GM18519 (cell line): ENCODE measurements at regions not wholly inside any gene's neighbourhood (a gene's known extent, or its start where the extent isn't known, plus 50 kb on each side); places are given as distances from the start of the nearest gene placed in this dataset.
"Not testable (repeated sequence)": the region's sequence is repeated elsewhere in the genome, so short reads cannot be mapped to it uniquely, and the experiment has no call there.

ENCODE experiments used
- ATAC-seq: cut with Tn5 transposase; IDR thresholded peaks from one replicate; pipeline ENCODE4 v1.9.1; 2021; ENCODE audit warnings: mild to moderate bottlenecking, moderate library complexity; ENCODE audit not compliant: unreplicated experiment, low FRiP score

DNA sequence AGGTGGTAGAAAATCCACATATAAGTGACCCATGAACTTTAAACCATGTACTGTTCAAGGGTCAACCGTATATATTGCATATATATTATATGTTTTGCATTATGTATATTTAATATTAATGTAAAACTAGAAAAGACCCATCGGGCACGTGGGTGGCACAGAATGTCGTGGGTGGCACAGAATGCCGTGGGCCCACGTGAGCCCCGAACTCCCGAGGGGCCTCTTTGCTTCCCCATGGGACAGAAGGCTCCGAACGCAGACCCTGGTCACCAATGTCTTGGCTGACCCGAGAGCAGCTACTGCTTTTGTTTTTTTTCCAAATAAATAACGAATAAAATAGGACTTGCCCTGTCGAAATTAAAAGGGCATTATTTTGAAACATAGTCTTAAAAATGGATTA lies 415.4 kb downstream of the BRD1 start:
- ATAC-seq = no peak

DNA sequence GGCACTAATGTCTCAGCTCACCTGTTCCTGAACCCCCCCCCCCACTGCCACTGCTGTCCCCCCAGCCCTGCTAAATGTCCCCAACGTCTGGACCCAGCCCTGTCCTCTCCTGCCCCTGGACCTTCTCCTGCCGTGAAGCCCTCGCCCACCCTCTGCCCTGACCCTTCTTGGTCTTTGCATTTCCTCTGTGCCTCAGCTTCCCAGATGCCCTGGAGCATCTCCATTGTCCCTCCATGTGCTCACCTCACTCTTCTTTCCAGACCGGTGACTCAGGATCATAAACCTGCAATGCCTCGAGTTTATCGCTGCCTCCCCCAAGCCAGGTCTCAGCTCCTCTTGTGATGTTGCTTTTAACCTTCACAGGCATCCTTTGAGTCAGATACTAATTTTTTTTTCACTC lies 416.4 kb downstream of the BRD1 start:
- no peak for ATAC-seq

DNA sequence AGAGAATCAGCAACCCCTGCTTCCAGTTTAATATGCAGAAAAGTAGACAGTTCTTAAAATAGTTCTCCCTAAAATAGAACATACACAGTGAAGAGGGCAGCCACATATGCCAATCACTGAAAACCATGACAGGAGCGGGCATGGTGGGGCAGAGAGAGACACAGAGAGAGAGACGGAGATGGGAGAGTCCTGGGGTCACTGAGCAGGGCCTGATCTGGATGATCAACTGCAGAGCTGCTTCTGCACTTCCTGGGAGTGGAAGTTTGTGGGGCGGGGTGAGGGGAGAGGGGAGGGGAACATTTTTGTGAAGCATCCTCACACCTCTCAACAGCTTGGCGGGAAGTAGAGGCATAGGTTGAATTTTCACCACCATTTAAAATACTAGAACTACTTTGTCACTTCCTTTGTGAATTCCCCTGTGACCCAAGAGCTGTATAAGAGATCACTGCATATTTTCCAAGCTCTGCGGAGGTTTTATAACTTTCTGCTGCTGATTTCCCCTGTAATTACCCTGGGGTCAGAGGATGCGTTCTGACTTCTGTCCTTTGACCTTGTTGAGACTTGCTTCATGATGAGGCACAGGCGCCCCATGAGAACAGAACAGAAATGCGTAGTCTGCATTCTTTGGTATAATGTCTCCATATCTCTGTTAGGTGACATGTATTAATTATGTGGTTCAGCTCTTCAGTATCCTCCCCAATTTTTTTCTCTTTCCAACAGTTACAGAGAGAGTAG lies 419.4 kb downstream of the BRD1 start:
- no peak for ATAC-seq

DNA sequence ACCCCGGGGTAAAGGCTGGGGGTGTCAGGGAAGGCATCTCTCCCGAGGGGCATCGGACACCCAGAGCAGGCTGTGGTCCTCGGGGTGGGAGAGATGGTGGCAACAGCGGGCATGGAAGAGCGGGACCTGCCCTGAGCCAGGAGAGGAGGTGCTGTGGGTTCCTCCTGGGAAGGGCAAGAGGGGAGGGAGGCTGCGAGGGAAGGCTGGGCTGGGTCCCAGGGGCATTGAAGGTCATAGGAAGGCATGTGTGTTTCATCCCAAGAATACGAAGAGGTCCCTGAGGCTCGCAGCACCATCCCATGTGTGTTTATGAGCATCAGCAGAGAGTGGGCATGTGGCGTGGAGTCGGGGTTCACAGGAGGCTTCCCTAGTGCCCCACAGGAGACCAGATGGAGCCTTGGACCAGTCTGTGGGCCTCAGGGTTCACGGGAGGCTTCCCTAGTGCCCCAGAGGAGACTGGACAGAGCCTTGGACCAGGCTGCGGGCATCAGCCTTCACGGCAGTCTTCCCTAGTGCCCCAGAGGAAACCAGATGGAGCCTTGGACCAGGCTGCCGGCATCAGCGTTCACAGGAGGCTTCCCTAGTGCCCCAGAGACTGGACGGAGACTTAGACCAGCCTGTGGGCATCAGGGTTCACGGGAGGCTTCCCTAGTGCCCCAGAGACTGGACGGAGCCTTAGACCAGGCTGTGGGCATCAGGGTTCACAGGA lies 420.6 kb downstream of the BRD1 start:
- no peak for ATAC-seq

DNA sequence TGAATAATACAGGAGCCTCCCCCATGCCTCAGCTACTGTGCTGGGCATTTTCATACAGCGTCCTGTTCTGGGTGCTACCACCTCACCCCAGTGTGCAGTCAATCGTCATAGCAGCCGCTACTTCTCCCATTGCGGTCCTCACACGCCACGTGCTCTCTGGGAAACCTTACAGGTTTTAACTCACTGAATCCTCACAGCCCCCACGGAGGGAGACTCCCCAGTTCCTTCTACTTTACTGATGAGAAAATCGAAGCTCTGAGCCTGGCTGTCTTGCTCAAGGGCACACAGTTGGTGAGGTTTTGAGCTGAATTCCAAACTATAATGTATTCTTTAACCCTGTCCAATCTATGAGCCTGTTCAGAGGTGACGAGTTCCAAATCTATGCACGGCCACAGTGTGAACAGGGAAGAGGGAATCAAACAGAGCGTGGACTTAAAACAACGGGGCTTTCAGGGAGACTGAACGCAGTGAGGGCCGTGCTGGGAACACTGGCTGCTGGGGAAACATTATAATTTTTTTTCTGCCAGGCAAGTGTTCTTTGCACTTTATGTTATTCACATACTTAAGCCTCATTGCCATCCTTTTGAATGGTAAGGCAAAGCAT lies 421.5 kb downstream of the BRD1 start:
- ATAC-seq = no peak

DNA sequence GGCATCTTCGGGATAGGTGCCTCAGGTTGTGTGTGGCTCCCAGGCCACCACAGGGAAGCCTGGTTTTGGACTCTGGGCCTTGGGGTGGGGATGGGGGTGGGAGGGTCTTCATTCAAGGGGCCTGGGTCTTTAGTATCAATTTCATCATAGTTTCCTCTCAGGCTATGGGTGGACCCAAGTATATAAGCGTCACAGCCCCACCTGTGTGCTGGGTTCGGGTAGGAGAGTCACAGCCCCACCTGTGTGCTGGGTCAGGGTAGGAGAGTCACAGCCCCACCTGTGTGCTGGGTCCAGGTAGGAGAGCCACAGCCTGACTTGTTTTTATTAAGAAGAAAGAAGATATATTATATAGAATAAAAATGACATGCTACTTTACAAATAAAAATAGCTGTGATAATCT lies 422.1 kb downstream of the BRD1 start:
- ATAC-seq = no peak

DNA sequence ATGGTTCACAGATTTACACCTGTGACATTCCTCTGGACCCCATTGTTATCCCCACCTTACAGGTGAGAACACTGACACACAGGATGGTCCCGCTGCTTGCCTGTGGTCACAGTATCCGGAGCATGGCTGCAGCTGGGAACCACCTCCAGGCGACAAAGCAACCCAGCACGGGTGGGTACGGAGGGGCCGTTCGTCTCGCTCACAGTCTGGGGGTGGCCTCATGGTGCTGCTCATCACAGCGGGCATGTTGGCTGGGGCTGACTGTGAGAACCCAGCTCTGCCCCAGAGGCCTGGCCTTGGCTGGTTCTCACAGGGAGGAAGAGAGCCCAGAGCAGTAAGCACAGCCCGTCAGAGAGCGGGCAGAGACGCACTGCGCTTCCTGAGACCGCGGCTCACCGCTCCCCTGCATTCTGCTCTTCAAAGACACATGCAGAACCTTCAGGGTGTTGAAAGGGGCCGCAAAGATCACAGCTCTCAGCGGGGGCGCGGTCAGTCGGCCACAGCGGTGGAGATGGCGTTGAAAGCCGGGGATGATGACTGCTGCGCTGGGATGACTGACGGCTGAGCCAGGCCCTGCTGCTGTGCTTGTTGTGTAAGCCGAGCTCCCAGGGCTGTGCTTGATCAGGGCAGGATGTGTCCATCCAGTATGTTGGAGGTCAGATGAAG lies 423.0 kb downstream of the BRD1 start:
- ATAC-seq = no peak

DNA sequence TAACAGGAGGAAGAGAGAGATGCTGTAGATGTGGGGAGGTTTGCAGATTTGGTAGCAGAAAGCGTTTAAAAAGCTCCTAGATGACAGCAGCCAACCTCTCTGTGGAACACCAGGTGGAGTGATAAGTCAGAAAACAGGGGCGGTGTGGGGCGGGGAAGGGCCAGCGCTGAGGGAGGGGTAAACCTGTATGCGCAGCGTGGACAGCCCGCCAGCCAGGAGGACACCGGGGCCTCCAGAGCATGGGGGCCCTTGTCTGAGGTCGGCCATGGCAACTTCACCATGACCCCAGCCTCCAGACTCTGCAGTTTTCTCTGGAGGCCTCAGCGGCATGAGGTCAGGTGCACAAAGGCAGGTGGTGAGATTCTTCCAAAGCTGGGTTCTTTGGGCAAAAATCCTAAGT lies 423.7 kb downstream of the BRD1 start:
- ATAC-seq = no peak

DNA sequence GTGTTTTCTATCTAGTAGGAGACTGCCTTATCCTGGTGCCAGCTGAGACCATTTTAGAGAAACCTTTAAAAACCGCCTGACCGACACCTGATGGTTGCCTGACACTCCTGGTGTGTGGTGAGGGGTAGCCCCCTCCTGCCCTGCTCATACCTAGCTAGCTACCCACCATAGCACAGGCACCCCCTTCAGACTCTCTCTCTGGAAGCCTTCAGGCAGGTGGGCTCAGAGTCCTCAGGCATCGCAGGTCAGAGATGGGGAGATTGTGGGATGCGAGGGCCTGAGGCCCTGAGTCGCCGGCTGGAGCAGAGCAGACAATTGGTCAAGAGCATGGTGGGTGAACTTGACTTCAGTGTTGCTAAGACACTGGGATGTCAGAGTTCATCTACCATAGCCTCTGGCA lies 424.6 kb downstream of the BRD1 start:
- ATAC-seq = no peak

DNA sequence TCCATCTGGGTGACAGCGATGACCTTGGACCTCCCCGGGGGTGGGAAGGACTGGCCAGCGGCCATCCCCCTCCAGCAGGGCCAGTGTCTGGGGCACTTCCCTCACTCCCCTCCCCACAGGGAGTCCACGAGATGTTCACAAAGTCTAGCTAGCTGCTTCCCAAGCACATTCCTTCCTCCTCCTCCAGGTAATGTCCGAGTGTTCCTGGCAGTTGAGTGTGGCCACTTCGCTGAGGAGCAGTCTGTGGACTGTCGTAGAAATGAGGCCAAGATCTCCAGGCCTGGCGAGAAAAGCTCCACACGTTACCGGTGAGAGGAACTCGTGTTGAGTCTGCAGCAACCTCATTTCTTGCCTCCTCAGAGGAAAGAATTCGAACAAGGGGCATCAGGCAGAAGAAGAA lies 425.5 kb downstream of the BRD1 start:
- ATAC-seq = no peak

DNA sequence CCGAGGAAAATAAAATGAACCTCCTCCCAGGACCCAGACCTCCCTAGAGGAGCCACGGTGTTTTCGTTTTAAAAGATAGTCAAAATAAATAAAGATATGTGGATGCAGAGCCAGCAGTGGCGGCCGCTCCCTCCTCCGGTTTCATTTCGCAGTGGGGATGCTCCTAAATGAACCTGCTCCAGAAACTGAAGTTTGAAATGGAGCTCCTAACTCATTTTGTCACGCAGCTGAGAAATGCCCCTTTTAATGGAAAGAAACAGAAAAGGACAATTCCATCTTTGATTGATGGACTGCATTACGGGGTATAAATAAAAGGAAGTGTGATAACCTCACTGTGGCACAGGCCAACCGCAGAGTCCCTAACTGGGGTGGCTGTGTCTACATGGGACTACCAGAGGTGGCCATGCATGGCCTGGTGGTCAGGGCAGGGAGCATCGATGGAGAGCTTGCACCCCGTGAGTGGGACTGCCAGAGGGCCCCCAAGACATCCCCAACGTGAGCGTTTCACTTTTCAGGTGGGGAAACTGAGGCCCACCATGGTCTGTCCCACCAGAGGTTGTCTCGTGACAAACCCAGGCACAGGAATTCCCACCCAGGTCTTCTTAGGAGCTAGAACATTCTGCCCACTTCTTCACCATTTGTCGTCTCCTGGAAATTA lies 426.6 kb downstream of the BRD1 start:
- no peak for ATAC-seq

DNA sequence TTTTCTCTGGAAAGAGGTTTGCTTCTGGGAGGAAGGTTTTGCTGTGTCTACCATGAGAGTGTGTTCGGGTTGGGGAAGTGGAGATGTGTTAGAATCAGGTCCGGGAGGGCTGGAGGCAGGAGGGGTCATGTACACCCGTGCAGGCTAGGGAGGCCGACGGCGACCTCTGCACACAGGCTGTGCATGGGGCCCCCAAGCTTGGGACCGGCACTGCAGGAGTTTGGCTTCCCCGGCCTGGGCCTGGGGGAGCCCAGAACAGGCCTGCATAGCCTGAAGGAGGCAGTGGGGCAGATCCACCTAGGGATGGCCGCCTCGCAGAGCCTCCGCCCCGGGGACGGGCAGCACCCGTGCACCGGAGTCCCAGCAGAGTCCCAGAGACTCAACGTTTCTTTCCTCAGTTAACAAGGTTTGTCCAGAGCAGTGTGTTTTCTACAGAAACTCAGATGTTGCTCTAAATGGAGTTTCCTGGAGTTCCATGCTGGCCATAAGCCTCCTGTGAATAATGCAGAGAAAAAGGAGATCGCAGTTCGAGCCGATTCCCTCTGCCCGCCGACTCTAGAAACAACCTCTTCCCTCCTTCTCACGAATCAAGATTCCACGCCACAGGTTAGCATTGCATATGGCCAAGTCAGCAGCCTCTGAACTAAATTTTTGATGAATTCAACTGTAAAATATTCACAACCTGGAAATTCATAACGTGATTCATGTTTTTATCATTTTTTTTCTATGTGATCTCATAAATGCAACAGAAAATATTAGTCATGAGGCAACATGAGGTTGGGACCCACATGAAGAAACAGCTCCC lies 427.3 kb downstream of the BRD1 start:
- no peak for ATAC-seq

DNA sequence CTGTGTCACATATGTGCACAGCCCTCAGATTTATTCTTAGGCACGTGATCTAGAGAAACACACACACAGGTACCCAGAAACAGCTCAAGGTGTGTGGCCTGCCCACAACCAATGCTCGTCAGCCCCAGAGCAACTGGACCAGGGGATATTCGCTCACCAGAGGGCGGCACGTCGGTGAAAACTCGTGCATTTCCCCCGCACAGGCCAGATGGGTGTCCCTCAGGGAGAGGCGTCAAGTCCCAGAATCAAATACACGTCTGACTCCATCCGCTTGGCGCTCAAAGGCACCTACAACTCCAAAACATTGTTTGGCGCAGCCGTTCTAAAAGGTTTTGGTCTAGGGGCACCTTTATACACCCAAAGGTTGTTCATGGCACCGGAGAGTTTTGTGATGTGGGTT lies 429.0 kb downstream of the BRD1 start:
- ATAC-seq = no peak

DNA sequence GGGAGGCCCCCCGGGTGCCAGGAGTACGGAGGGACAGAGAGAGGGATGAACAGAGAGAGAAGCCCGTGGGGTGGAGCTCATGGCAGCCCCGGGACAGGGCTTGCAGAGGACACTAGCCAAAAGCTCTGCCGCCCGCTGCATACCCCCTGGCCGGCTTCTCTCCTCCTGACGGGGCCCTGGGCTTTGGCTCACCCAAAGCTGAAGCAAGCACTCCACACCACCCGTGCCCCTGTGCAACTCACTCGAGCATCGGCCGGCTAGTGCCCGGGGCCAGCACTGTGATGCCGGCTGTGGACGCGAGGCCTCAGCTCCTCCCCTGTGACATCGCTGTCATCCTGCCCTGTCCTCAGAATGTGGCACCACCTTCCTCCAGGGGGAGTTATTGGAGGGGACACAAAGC lies 429.6 kb downstream of the BRD1 start:
- ATAC-seq = no peak

DNA sequence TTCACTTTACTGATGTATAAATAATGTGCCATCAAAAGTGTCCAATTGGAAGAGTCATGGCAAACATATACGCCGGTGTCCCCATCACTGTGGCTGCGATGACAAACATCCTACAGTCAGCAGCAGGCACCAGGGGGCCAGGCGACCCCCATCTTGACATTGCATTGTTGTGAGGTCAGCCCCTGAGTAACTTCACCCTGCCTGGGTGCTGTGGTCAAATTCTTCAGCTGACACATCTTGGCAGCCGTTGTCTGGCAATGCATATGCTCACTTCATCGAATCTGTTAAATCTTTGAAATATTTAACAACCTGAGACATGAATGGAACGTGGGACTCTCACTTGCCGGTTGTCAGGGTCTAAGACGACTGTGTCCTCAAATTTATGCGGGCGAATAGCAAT lies 430.9 kb downstream of the BRD1 start:
- ATAC-seq = no peak

DNA sequence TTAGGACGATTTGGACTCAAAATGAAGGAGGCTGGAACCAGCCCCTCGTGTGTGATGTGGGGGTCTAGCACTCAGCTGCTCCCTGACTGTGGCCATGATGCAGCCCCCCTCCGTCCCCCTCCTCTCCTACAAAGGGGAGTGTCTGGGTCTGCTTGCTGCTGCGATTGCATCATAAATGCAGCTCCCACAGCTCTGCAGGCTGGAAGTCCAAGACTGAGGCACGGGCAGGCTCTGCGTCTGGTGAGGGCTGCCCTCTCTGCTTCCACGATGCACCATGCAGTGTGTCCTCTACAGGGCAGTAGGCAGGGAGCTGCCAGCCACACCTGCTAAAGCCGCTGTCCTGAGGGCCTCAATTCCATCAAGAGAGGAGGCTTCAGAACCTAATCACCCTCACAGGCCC lies 432.1 kb downstream of the BRD1 start:
- no peak for ATAC-seq

DNA sequence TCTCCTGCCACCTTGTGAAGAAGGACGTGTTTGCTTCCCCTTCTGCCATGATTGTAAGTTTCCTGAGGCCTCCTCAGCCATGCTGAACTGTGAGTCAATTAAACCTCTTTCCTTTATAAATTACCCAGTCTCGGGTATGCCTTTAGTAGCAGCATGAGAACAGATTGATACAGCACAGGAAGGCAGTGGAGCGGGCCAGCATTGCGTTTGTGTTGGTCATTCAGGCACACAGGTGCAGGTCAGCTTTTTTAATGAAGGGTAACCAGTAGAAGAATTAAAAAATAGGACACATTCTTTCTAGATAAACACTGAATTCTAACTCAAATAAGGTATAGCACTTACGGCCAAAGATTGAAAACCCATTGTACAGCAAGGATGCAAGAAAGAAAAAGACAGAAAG lies 432.6 kb downstream of the BRD1 start:
- not testable (repeated sequence) for ATAC-seq

DNA sequence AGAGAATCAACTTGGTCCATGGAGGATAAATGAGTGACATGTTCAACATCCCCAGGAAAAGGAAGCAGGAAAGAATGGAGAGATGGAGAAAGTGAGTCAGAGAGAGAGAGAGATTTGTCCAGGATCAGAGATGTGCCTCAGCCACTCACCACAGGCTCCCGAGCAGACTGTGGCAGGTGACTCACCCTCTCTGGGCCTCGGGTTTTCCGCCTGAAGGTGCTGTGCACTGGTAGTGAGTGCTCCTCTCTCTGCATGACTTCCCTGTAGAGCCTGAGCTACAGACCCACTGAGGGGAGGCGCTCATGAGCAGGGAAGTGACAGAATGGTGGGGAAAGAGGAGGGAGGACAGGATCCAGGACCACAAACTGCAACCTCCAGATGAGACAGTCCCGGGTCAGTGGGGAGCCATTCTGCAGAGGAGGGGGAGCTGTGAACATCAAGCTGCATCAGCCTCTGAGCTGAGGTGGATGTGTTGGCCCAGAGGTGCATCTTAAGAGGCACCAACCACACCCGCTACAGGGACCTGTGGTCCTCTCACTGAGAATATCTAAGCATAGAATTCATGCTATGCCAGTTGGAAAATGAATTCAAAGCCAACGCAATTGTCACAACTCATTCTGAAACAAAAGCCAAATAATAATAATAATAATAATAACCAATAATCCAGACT lies 433.4 kb downstream of the BRD1 start:
- no peak for ATAC-seq

DNA sequence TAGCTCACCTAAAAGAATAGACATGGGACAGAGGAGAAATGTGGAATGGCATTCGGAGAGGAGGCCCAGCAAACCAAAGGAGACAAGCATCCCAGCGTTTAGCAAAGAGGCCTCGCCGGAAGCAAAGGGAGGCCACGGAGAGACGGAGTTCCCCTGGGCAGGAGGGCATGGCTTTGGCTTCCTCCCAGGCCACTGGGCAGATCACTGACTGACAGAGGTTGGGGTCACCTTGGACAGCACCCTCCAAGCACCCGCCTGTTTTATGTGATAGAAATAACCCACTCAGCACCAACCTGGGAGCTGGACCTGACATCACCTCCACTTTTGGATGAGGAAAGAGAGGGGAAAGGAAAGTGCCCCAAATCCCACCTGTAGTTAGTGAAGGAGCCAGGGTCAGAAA lies 434.1 kb downstream of the BRD1 start:
- ATAC-seq = no peak
